ENCODE measurements at regions not wholly inside any gene's neighbourhood (a gene's known extent, or its start where the extent isn't known, plus 50 kb on each side); places are given as distances from the start of the nearest gene placed in this dataset.

- peak; percentile 58 for DNase-seq (ENCODE audit: low spot score)
These were observed 631.5 kb downstream of the NYAP2 start for GRCh38 chr2:226030788-226031646.

GRCh38 chr2:226030369-226030768 is 630.9 kb downstream of the NYAP2 start:
- no peak for DNase-seq (ENCODE audit: low spot score)

GRCh38 chr2:226023946-226024345 is 624.4 kb downstream of the NYAP2 start:
- no peak for DNase-seq (ENCODE audit: low spot score)

GRCh38 chr2:226023383-226023782 is 623.9 kb downstream of the NYAP2 start:
- DNase-seq (ENCODE audit: low spot score) = no peak

- no peak for DNase-seq (ENCODE audit: low spot score)
These were observed 621.4 kb downstream of the NYAP2 start for GRCh38 chr2:226020956-226021355.

- no peak for DNase-seq (ENCODE audit: low spot score)
These were observed 620.7 kb downstream of the NYAP2 start for GRCh38 chr2:226020176-226020575.

GRCh38 chr2:226018641-226019040 is 619.1 kb downstream of the NYAP2 start:
- no peak for DNase-seq (ENCODE audit: low spot score)

- no peak for DNase-seq (ENCODE audit: low spot score)
These were observed 618.0 kb downstream of the NYAP2 start for GRCh38 chr2:226017537-226017936.

GRCh38 chr2:226017107-226017506 is 617.6 kb downstream of the NYAP2 start:
- no peak for DNase-seq (ENCODE audit: low spot score)

GRCh38 chr2:226011716-226012450 is 612.4 kb downstream of the NYAP2 start:
- no peak for DNase-seq (ENCODE audit: low spot score)

- DNase-seq (ENCODE audit: low spot score) = no peak
These were observed 602.9 kb downstream of the NYAP2 start for GRCh38 chr2:226002438-226002837.

- DNase-seq (ENCODE audit: low spot score) = no peak
These were observed 602.2 kb downstream of the NYAP2 start for GRCh38 chr2:226001716-226002115.

- no peak for DNase-seq (ENCODE audit: low spot score)
These were observed 600.2 kb downstream of the NYAP2 start for GRCh38 chr2:225999692-226000091.

GRCh38 chr2:225998653-225999052 is 599.1 kb downstream of the NYAP2 start:
- no peak for DNase-seq (ENCODE audit: low spot score)

- DNase-seq (ENCODE audit: low spot score) = no peak
These were observed 598.6 kb downstream of the NYAP2 start for GRCh38 chr2:225998116-225998515.

GRCh38 chr2:225996462-225996828 is 596.9 kb downstream of the NYAP2 start:
- DNase-seq (ENCODE audit: low spot score) = no peak

- no peak for DNase-seq (ENCODE audit: low spot score)
These were observed 596.4 kb downstream of the NYAP2 start for GRCh38 chr2:225995796-225996461.

GRCh38 chr2:225994748-225995405 is 595.4 kb downstream of the NYAP2 start:
- no peak for DNase-seq (ENCODE audit: low spot score)

- no peak for DNase-seq (ENCODE audit: low spot score)
These were observed 593.9 kb downstream of the NYAP2 start for GRCh38 chr2:225993430-225993829.

GRCh38 chr2:225989809-225990208 is 590.3 kb downstream of the NYAP2 start:
- no peak for DNase-seq (ENCODE audit: low spot score)

GRCh38 chr2:225980372-225980771 is 580.9 kb downstream of the NYAP2 start:
- DNase-seq (ENCODE audit: low spot score) = no peak

- no peak for DNase-seq (ENCODE audit: low spot score)
These were observed 571.9 kb downstream of the NYAP2 start for GRCh38 chr2:225971433-225971832.
